Glomerular visceral epithelial cell (primary cell): ENCODE measurements at regions not wholly inside any gene's neighbourhood (a gene's known extent, or its start where the extent isn't known, plus 50 kb on each side); places are given as distances from the start of the nearest gene placed in this dataset.
A peak's percentile ranks its signal among the peaks of the same experiment; 100 is the strongest.
"Not testable (repeated sequence)": the region's sequence is repeated elsewhere in the genome, so short reads cannot be mapped to it uniquely, and the experiment has no call there.

Source experiments
- DNase-seq: peaks from one replicate; pipeline ENCODE4 v3.0.0-alpha.2; 2016; ENCODE audit errors: extremely low spot score

GRCh38 chr1:46878173-46878782 lies 63.0 kb downstream of the CYP4A11 start:
- peak; percentile 40 for DNase-seq

DNA sequence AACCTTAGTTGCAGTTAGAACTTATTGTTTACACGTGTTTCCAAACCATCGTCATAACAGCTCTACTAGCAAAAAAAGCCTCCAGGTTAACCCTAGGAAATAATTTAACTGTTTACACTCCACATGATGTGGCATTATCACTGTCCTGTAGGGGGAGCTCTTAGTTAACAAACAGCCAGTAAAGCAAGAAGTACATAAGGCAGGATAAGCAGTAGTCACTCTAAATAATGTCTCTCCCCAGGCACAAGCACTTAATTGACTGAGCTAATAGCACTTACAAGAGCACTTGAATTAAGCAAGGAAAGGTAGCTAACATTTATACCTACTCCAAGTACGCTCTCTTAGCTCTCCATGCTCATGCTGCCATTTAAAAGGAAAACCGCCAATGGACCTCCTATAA lies 65.2 kb downstream of the CYP4A11 start:
- not testable (repeated sequence) for DNase-seq
